ENCODE measurements at regions not wholly inside any gene's neighbourhood (a gene's known extent, or its start where the extent isn't known, plus 50 kb on each side); places are given as distances from the start of the nearest gene placed in this dataset.

GRCh38 chrX:138463476-138463875, 248.0 kb downstream of the FGF13 start:
- Mint-ChIP-seq H3K27me3 (ENCODE audit: insufficient read depth, unreplicated experiment) (no peaks in the 10 kb centered on the region), H3K36me3 (ENCODE audit: insufficient read depth, unreplicated experiment) (no peaks in the 10 kb centered on the region), H3K4me3 (ENCODE audit: unreplicated experiment) (no peak overlapping the region), H3K27ac (ENCODE audit: unreplicated experiment) (no peak overlapping the region), H3K4me1 (ENCODE audit: low read depth, unreplicated experiment) (no peaks in the 10 kb centered on the region), H3K9me3 (ENCODE audit: unreplicated experiment) (no peaks in the 10 kb centered on the region)
- intact Hi-C loops (cut with micrococcal nuclease; ENCODE audit: unreplicated experiment): no loop called here
- no peaks in the 10 kb centered on the region for H3K9me3 ChIP-seq
- no peak for DNase-seq
- H3K4me1 ChIP-seq: no peaks in the 10 kb centered on the region
- no peaks in the 10 kb centered on the region for H3K36me3 ChIP-seq (ENCODE audit: control insufficient read depth, insufficient read depth, low read length)
- TF ChIP-seq, protein P1, sequence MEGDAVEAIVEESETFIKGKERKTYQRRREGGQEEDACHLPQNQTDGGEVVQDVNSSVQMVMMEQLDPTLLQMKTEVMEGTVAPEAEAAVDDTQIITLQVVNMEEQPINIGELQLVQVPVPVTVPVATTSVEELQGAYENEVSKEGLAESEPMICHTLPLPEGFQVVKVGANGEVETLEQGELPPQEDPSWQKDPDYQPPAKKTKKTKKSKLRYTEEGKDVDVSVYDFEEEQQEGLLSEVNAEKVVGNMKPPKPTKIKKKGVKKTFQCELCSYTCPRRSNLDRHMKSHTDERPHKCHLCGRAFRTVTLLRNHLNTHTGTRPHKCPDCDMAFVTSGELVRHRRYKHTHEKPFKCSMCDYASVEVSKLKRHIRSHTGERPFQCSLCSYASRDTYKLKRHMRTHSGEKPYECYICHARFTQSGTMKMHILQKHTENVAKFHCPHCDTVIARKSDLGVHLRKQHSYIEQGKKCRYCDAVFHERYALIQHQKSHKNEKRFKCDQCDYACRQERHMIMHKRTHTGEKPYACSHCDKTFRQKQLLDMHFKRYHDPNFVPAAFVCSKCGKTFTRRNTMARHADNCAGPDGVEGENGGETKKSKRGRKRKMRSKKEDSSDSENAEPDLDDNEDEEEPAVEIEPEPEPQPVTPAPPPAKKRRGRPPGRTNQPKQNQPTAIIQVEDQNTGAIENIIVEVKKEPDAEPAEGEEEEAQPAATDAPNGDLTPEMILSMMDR (IDR thresholded peaks at IDR 0.05; ENCODE audit: insufficient read depth in 1 of 2, low read depth in 1 of 2, low read length in 1 of 2, severe bottlenecking in 1 of 2, unreplicated experiment in 1 of 2): no peak
- CTCF ChIA-PET: no interaction called here
- H3K27me3 ChIP-seq (replicated peaks; ENCODE audit: control insufficient read depth, insufficient read depth, low read length): no peaks in the 10 kb centered on the region
- BruUV-seq (replicated peaks): no TSS peak
- POLR2A ChIA-PET: no interaction called here
- no peak overlapping the region for H3K4me3 ChIP-seq (ENCODE audit: low read depth, low read length)

Data from Caco-2 (cell line).